ENCODE measurements at regions not wholly inside any gene's neighbourhood (a gene's known extent, or its start where the extent isn't known, plus 50 kb on each side); places are given as distances from the start of the nearest gene placed in this dataset.

DNA sequence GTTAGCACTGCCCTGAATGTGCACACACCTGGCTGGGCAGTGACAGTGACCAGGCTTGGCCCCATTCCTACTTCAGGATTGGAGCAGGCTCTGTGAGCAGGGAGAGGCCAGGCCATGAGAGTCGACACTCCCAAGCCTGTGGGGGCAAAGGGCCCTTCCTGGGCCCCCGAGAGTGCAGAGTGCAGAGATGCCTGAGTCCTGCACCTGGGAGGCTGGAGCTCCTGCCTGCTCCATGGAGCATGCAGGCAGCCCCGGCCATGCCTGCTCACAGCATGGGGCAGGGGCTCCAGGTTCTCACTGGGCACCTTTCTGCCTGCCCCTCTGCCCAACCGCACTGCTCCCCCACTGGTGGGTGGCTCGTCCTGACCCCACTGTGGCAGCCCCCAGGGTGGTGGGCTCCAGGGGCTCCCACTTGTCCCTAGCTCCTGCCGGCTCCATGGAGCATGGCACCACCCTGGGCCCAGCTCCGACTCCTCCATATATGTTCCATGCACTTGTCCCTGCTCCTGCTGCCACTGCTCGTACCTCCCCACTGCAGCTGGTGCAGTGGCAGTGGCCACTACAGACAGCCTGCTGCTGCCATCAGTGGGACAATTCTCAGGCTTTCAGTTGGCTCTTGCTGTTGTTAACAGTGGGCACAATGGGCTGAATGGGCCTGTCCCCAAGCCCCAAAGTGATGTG, 282.0 kb downstream of the RPRM start:
- DNase-seq (ENCODE audit: low spot score): no peak

DNA sequence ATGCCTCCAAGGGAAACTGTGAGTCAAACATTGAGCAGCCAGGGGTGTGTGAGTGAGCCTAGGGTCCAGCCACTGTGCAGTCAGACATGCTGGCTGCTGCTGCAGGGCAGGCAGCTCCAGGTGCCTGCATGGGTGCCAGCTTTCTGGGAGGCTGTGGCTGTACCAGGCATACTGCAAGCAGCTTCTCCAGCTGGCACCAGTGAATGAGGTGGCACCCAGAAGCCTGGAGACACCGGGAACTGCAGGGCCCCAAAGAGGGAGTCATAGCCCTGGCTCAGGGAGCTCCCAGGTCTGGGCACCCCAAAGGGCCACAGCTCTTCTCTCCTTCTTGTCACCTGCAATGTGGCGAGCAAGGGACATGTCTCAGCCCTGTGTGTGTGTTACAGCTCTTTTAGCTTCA, 283.2 kb downstream of the RPRM start:
- no peak for DNase-seq (ENCODE audit: low spot score)

DNA sequence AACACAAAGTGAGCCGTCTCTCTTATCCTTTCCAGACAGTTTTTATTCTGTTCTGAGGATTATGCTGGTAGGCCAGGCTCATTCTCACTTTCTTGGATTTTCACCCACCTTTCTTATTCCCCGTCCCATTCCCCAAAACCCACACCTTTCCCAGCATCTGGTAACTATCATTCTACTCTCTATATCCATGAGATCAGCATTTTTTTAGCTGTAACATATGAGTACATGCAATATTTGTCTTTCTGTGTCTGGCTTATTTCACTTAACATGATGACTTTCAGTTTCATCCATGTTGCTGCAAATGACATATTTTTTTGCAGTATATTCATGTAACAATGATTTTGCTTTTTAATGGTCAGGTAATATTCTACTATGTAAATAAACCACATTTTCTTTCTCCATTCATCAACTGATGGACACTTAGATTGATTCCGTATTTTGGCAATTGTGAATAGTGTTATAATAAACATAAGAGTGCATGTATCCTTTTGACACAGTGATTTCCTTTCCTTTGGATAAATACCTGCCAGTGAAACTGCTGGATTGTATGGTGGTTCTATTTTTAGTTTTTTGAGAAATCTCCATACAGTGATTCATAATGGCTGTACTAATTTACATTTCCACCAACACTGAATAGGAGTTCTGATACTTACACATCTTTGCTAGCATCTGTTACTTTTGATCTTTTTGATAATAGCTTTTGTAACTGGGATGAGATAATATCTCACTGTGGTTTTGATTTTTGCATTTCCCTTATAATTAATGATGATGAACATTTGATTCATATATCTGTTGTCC, 289.3 kb downstream of the RPRM start:
- no peak for DNase-seq (ENCODE audit: low spot score)

DNA sequence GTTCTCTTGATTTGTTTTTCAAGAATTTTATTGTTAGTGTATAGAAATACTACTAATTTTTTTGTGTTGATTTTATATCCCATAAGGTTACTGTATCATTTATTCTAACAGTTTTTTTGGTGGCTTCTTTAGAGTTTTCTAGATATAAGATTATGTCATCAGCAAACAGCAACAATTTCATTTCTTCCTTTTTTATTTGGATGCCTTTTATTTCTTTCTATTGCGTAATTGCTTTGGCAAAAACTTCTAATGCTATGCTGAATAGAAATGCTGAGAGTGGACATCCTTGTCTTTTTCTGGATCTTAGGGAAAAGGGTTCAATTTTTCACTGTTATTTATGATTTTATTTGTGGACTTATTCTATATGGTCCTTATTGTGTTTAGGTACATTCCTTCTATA, 298.8 kb downstream of the RPRM start:
- no peak for DNase-seq (ENCODE audit: low spot score)

DNA sequence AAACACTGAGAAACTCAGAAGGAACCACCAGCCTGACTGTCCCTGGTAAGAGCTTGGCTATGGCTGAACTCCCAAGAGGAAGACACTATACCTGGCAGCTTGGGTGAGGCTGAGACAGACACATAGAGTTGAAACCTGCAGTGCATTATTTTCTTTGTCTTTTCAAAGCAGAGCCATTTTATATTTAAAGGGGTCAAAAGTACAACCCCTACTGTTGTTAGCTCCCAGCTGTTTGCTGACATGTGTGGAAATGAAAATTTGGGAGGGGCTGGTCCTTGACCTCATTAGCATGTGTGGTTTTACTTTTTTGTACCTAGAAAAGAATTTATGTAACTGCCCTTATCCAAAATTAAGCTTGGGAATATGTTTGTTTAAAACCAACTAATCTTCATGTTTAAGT, 309.0 kb downstream of the RPRM start:
- DNase-seq (ENCODE audit: low spot score): no peak

DNA sequence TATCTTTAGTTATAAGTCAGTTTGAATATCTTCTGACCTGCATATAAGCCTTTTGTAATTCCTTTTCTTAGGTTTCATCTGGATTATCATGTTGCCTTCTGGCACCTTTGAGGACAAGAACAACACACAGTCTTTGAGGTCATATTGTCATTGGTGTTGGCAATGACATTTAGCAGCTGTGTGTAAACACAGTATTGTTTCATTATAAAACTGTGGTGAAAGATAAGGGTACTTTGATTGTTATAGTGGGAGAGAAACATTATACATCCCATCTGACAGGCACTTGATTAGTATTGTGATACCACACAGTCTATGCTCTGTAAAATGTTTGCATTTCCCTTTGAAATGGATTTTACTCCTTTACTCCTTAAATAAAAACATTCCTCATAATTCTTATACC, 313.5 kb downstream of the RPRM start:
- no peak for DNase-seq (ENCODE audit: low spot score)

DNA sequence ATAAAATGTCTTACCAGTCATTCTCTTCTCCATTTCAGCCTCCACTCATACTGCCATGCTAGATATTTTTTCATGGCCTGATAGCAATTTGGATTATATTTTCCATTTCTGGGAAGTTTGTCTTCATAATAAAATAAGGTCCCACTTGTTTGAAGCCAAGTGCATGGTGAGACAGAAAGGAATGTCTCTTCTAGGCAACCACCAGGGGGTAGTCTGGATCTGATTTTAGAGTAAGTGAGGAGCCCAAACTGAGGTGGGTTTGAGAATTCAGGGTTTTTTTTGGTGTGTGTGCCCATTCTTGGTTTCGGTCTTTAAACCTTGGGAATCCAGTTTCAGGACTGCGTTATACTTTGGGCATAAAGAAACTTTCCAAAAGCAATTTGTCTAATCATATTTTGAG, 315.5 kb downstream of the RPRM start:
- DNase-seq (ENCODE audit: low spot score): no peak

DNA sequence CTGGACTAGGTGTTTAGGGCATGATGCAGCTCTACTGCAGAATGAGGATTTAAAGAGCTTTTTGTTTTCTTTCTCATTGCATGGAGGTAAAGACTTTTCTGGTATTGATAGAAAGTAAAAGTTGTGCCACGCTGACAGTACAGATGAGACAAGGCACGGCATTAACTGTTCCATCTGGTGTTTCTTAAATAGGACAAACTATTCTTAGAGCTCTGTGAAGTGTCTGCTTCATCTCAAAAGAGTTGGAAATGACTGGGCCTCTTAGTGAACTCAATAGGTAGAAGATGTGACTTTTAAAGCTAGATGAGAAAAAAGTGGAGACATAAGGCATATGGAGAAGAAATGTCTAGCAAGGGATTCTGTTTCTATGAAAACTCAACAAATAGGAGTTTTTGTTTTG, 321.8 kb downstream of the RPRM start:
- DNase-seq (ENCODE audit: low spot score): no peak

DNA sequence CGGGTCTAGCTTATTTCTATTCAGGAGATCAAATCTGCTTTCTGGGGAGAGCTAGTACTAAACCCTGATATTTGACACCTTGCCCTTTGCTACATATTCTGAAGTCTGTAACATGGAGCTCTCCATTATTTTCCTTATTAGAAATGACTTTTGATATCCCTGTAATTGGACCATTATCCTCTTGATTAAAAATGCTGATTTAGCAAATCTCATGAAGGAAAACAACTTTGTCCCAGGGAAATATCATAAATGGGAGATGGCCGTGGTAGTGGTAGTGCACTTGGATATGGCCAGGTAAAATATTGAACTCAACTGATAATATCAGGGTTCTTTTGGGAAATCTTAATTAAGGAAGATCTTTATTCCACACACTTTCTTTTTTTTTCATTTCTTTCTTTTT, 326.5 kb downstream of the RPRM start:
- DNase-seq (ENCODE audit: low spot score): no peak

DNA sequence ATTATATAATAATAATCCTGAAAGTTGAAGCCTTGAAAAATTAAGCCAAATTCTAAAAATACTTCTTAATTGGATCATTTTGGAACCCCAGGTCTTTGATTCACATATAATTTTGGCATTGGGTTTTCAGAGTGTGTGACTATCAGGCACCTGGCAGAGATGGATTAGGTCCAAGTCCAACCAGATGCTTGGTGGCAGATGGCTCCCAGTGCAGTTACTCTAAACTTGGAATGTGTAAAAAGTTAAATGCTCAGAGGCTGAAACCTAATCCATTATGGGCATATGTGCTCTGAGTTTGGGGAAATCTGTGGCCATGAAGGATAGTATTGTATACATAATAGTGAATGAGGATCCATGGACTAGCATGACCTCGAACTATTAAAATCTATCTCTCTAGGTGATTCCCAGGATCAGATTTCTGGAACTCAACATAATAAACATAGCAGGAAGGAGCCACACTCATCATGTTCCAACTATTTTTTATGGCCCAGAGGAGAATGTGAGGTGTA, 333.0 kb downstream of the RPRM start:
- no peak for DNase-seq (ENCODE audit: low spot score)

DNA sequence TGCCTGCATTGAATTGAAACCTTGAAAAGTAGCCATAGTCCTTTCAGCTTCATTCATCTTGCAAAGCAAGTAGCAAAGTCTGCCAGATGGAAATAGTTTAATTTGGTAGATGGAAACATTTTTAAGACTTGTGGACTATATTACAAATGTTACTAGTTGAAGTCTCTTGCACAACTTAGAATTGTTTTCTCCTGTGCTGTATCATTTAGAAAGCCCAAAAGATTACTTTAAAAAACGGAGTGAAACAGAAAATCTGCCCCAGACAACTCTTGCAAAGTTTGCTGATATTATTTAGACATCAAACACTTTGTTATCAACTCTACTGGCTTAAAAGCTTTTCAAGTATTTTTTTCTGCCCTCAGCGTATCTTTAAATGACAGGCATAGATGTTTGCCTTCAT, 335.0 kb downstream of the RPRM start:
- DNase-seq (ENCODE audit: low spot score): no peak

DNA sequence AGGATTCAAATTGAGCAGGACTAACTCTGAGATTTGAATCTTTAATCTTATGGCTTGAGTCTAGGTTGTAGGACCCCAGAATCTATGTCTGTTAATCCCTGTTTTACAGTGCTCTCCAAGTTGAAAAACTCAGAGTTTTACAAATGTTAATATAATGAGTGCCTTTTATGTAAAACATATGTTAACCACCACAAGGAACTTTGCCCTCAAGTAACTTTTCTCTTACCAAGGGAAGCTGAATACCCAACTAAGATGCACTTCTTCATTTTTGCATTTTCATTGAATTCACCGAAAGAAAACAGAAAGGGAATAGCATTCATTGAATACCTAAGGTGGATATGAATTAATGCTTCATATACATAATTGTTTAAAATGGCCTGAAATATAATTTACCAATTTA, 338.1 kb downstream of the RPRM start:
- no peak for DNase-seq (ENCODE audit: low spot score)

DNA sequence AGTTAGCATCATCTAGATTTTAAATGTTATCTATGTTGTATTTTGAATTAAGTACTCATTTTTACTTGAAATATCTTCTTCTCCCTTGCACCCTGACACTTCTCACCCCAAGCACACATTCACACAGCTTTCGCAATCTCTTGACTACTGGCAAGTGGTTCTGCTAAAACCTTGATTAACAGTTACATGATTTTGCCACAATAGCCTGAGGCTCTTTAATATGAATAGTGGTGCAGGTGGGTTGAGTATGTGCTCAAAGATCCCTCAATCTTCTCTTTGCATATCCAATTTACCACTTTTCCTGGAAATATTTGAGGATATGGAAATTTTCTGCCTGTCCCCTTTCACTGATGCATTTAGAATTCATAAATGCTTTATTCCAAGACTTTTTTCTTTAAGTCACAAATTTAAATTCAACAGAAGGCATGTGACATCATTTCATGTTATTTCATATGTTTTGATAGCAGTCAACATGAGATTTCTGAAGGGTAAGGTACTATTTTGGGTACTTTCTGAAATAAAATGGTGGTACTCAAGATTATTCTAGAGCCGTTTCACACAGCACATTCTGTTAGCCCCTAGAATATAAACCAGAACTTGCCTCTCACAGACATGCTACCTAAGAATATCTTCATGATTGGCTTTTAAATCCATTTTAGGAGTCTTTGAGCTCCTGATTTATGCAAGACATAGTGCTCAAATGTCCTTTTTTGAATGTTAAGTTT, 339.7 kb downstream of the RPRM start:
- DNase-seq (ENCODE audit: low spot score): no peak

DNA sequence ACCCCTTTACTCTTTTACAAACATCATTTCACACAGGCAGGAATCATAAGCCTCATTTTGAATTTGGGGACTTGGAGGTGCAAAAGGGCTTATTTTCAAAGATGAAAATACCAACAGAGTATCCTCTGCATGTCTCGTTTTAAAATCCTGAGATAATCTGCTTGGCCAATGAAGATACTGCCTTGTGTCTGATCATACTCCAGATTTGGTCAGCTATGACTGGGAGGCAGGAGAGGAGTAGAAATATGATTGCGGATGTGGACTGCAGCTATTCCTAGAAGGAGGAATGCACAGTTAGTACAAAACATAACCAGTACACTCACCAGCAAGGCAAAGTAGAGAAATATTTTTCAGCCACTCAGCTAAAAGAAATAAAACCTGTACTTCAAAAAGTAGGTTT, 342.3 kb downstream of the RPRM start:
- DNase-seq (ENCODE audit: low spot score): no peak

DNA sequence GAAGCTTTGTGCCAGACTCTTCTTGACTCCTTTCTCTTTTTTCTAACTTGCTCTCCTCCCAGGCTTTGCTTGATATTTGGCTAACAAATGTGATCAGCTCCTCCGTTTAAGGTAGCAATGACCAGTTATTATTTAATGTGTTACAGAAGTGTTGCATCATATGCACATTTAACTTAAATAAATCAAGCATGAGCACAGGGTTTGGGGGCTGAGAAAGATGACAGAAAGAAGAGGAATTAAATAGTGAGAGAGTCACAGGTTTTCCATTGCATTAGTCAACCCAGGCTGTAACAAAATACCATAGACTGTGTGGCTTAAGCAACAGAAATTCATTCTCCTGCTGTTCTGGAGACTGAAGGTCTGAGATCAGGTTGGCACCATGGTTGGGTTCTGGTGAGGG, 343.8 kb downstream of the RPRM start:
- DNase-seq (ENCODE audit: low spot score): no peak

DNA sequence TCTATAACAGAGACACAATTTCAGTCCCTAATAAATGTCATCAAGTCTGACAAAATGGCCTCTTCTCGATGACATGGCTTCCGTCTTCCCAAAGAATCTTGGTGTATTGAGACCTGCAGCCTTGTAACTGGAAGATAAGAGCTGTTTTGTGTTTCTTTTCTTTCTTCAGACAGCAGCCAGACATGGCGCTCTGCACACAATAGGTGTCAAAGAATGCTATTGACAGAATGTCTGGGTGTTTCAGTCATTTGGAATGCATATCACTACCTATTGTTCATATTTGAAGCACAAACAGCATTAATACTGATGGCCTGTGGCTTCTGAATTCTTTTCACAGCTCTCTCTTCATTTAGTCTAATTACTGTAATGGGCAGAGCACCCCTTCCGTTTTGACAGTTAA, 344.8 kb downstream of the RPRM start:
- DNase-seq (ENCODE audit: low spot score): no peak

DNA sequence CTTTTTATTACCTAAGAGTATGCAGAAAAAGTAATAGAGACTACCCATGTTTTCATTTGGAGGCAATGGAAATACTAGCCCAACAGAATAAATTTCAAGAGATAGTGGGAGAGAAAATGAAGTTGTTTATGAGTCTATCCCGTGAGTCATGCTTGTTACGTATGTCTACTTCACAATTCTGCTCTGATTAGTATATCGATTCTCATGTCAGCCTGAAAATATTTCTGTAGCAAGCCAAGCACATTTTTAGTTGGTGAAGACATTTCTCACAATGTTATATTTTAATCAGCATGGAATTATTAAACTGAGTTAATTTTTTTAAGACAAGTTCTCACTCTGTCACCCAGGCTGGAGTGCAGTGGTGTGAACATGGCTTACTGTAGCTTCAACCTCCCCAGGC, 346.1 kb downstream of the RPRM start:
- DNase-seq (ENCODE audit: low spot score): no peak

DNA sequence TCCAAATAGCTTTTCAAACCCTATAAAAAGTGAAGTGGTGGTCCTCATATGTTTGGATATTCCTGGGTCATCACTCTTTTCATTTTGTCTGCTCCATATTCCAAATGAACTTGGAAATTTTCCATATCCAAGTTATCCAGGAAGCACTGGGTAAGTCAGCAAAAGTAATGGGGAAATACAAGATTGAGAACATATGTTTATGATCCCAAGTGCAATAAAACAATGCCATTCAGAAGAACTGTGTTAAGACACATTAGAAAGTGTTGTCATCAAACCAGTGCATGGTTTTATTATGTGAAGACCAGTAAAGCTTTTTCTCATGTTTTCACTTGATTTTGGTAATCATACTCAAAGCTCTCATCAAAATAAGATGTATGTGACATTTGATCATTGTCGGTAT, 363.4 kb downstream of the RPRM start:
- no peak for DNase-seq (ENCODE audit: low spot score)

DNA sequence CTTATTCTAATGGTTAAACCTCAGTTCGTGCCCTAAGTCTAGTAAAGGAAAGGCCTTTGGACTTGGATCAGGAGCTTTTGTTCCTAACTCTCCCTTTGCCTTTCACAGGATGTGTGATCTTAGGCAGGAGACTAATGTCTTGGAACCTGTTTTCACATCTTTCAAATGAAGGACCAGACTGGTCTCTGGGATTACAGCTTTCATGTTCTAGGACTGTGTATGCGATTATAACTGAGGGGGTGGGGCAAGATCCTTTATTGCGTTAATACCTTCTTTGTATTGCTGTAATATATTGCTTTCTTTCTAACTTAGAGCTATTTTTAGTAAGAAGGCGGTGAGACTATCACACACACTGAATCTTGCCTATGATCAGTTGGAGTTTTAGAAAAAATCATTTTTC, 368.1 kb downstream of the RPRM start:
- DNase-seq (ENCODE audit: low spot score): no peak

DNA sequence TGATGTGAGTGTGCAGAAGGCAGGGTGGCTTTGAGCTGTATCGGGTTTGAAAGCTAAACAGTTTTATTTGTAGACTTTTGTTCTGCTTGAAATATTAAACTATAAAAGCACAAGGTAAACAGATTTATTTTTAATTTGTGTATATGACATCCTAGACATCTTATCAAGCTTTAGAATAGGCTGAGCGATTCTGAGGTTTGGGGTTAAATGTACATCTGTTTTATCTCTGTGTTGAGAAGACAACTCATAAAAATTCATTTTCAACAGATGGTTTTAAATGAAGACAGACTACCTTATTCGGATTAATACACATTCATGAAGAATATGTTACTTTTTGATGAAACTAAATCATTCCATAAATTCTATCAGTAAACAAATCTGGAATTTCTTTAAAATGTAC, 368.8 kb downstream of the RPRM start:
- no peak for DNase-seq (ENCODE audit: low spot score)

DNA sequence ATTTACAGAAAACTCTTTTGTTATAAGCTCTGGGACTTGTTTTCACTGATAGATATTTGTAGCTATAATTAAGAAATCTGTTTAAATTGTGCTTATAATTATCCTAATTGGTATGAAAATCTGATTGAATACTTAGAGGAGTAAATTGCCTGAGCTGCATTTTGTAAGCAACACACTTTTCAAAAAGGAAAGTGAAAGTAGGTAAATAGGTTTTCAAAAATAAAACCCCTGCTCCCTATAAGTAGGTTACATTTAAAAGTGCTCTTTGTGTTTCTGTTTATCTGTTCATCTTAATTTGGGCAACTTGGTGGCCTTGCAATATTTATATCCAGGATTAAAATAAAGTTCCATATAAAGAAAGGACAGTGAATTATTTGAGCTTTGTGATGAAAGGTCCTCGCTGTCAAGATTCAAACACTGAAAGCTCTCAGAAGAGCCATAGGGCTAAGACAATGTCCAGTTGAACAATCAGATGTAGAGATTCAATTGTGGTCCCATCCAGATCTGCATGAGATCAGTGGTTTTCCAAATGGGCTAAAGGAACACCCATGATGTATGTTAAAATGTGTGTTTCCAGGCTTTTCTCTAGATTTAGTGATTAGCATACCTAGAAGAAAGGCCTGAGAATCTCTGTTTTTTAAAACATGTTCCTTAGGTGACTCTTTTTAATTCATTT, 371.6 kb downstream of the RPRM start:
- no peak for DNase-seq (ENCODE audit: low spot score)

DNA sequence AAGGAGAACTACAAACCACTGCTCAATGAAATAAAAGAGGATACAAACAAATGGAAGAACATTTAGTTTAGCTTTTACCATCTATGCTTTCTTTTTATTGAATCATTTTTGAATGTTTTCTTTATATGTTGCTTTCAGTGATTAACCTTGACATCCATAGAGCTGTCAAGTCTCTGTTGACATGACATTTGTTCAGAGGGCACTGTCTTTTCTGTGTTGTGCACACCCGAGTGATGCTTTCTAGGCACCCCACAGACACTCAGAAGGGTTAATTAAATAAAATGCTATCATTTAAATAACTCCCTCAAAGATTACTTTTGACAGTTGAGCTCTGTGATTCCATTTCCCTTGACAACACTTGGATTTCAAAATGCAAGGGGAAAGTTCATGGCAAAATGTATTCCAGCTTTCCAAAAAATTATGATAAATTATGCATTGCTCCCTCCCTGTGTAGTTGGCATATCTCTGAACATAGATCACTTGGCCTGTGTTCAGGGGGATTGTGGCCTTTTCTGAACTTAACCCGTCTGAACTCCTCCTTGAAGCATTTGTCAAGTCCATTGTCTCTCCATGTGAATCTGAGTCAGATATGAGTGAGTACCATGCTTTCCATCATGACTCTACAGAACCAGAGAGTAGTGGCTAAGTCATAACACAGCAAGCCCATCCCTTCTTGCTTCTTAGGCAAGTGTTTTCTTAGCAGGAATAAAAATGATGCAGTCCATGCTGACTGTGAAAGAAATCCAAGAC, 372.6 kb downstream of the RPRM start:
- no peak for DNase-seq (ENCODE audit: low spot score)

Data from kidney capillary endothelial cell (primary cell).